BE2C (cell line): ENCODE measurements at regions not wholly inside any gene's neighbourhood (a gene's known extent, or its start where the extent isn't known, plus 50 kb on each side); places are given as distances from the start of the nearest gene placed in this dataset.
"Not testable (repeated sequence)": the region's sequence is repeated elsewhere in the genome, so short reads cannot be mapped to it uniquely, and the experiment has no call there.

Experiments
- DNase-seq: peaks from one replicate; pipeline ENCODE4 v3.0.0-alpha.2; 2020
- H3K27me3 ChIP-seq: fragments of 250-450 bp; sonication (Bioruptor Pico); 2 replicates; pipeline ENCODE4 v1.5.1; 2020; ENCODE audit warnings: mild to moderate bottlenecking
- H3K36me3 ChIP-seq: fragments of 250-450 bp; sonication (Bioruptor Pico); 2 replicates; pipeline ENCODE4 v1.5.1; 2020; ENCODE audit warnings: mild to moderate bottlenecking
- H3K4me1 ChIP-seq: fragments of 250-450 bp; sonication (Bioruptor Pico); 2 replicates; pipeline ENCODE4 v1.5.1; 2020
- H3K4me3 ChIP-seq: 2 replicates; pipeline ENCODE4 v1.5.1; 2011; ENCODE audit warnings: low read depth, low read length
- H3K9me3 ChIP-seq: fragments of 250-450 bp; sonication (Bioruptor Pico); 2 replicates; pipeline ENCODE4 v1.5.1; 2020
- CTCF ChIP-seq: IDR thresholded peaks from 2 replicates; pipeline ENCODE4 v1.5.1; 2012; ENCODE audit warnings: mild to moderate bottlenecking, low read depth, low read length

- peak; percentile 20; the same call in 1 of the 2 replicates for TF ChIP-seq CTCF
- DNase-seq, result no peak
- Histone ChIP-seq H3K27me3 (no peaks in the 10 kb centered on the region), H3K4me3 (no peak overlapping the region), H3K4me1 (no peaks in the 10 kb centered on the region), H3K9me3 (no peaks in the 10 kb centered on the region), H3K36me3 (no peaks in the 10 kb centered on the region)
These were observed 206.5 kb upstream of the PRKCQ start for GRCh38 chr10:6786579-6787031.

- not testable (repeated sequence) for H3K4me3 ChIP-seq, H3K36me3 ChIP-seq, H3K9me3 ChIP-seq, H3K27me3 ChIP-seq, H3K4me1 ChIP-seq, DNase-seq
These were observed 204.4 kb upstream of the PRKCQ start for GRCh38 chr10:6784429-6784828.

GRCh38 chr10:6783471-6783870, 203.4 kb upstream of the PRKCQ start:
- Histone ChIP-seq H3K9me3 (no peaks in the 10 kb centered on the region), H3K27me3 (no peaks in the 10 kb centered on the region), H3K36me3 (no peaks in the 10 kb centered on the region), H3K4me1 (no peaks in the 10 kb centered on the region), H3K4me3 (no peak overlapping the region)
- DNase-seq, result no peak
- no peak for TF ChIP-seq CTCF

- Histone ChIP-seq H3K36me3 (no peaks in the 10 kb centered on the region), H3K4me3 (no peak overlapping the region), H3K9me3 (no peaks in the 10 kb centered on the region), H3K4me1 (no peaks in the 10 kb centered on the region), H3K27me3 (no peaks in the 10 kb centered on the region)
- no peak for DNase-seq
- TF ChIP-seq CTCF, result no peak
These were observed 202.3 kb upstream of the PRKCQ start for GRCh38 chr10:6782378-6782777.

- TF ChIP-seq CTCF, result no peak
- no peak for DNase-seq
- H3K9me3 ChIP-seq, result no peaks in the 10 kb centered on the region
- H3K4me1 ChIP-seq, result no peaks in the 10 kb centered on the region
- H3K36me3 ChIP-seq, result no peaks in the 10 kb centered on the region
- H3K4me3 ChIP-seq, result no peak overlapping the region
- H3K27me3 ChIP-seq, result no peaks in the 10 kb centered on the region
These were observed 201.2 kb upstream of the PRKCQ start for GRCh38 chr10:6781133-6781770.

GRCh38 chr10:6780008-6780677, 200.1 kb upstream of the PRKCQ start:
- Histone ChIP-seq H3K27me3 (no peaks in the 10 kb centered on the region), H3K4me1 (no peaks in the 10 kb centered on the region), H3K4me3 (no peak overlapping the region), H3K9me3 (no peaks in the 10 kb centered on the region), H3K36me3 (no peaks in the 10 kb centered on the region)
- no peak for DNase-seq
- no peak for TF ChIP-seq CTCF
